ENCODE measurements at regions not wholly inside any gene's neighbourhood (a gene's known extent, or its start where the extent isn't known, plus 50 kb on each side); places are given as distances from the start of the nearest gene placed in this dataset.
A peak's percentile ranks its signal among the peaks of the same experiment; 100 is the strongest.

DNA sequence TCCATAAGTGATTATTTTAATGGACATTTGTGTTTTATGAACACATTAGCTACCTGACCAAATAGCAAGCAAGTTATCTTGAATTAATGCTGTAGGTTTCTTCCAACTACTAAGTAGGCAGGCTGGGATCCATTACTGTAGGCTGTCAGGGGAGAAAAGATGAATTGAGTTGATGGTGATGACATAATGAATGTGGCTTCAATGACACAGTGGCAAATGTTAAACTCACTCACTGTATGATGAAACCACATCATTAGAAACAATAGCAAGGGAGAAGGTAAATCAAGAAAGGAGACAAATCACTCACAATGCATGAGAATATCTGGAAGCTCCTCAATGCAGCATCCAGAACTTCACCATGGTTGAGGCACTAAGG, 529.7 kb upstream of the CITED2 start:
- no peak for DNase-seq (ENCODE audit: low read depth in 6 of 9, low spot score in 9 of 9)
- no peaks in the 10 kb centered on the region for H3K4me1 ChIP-seq (ENCODE audit: control insufficient read depth in 2 of 2, insufficient read depth in 2 of 2, low read length in 2 of 2)
- H3K27me3 ChIP-seq (ENCODE audit: control insufficient read depth in 2 of 2, insufficient read depth in 1 of 2, low read length in 1 of 2), result no peaks in the 10 kb centered on the region
- no peak overlapping the region for H3K4me3 ChIP-seq (ENCODE audit: low read length in 2 of 2)
- no peaks in the 10 kb centered on the region for H3K36me3 ChIP-seq (ENCODE audit: control insufficient read depth in 2 of 2, insufficient read depth in 2 of 2, low read length in 1 of 2)
- H3K27ac ChIP-seq (ENCODE audit: low read depth in 1 of 2, low read length in 1 of 2), result no peak overlapping the region
- H3K9me3 ChIP-seq (ENCODE audit: control insufficient read depth in 2 of 2, insufficient read depth in 1 of 2, low read length in 1 of 2), result no peaks in the 10 kb centered on the region

DNA sequence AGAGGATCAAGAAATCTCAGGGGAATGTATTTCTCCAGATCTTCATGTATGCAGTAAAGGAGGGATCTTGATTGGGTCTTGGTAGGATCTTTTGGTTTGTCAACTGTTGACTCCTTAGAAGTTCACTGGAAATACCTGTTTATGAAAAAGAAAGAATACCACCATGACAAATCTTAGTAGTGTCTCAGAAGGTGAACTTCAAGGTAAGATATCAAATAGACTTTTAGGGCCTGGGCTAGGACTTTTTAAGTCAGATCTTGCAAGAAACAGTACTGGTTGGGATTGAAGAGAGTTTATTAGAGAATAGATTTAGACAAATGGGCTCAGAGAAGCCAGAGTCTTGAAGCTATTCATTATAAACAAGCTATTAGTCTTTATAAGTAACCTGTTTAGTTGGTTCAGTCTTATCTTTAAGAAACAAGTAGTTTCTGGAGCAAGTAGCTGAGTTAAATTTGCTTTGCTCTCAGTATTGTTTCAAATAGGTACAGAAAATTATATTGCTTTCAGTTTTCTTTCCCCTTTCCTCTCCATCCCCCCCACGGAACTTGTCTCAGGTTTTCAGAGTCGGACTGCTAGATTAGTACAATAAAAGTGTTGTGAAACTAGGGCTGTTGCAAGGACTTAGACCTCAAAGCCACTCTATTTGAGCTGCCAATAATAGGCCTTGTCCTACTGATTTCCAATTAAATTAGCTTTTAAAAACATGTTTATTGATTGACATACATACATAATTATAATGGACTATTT, 529.1 kb upstream of the CITED2 start:
- H3K4me1 ChIP-seq (ENCODE audit: control insufficient read depth in 2 of 2, insufficient read depth in 2 of 2, low read length in 2 of 2), result no peaks in the 10 kb centered on the region
- H3K27ac ChIP-seq (ENCODE audit: low read depth in 1 of 2, low read length in 1 of 2), result no peak overlapping the region
- peak in 1 of 9 donors; percentile 19 for DNase-seq (ENCODE audit: low read depth in 6 of 9, low spot score in 9 of 9)
- 94% methylated on average over 2 of the region's 2 CpGs for WGBS
- no peaks in the 10 kb centered on the region for H3K27me3 ChIP-seq (ENCODE audit: control insufficient read depth in 2 of 2, insufficient read depth in 1 of 2, low read length in 1 of 2)
- no peaks in the 10 kb centered on the region for H3K9me3 ChIP-seq (ENCODE audit: control insufficient read depth in 2 of 2, insufficient read depth in 1 of 2, low read length in 1 of 2)
- H3K36me3 ChIP-seq (ENCODE audit: control insufficient read depth in 2 of 2, insufficient read depth in 2 of 2, low read length in 1 of 2), result no peaks in the 10 kb centered on the region
- H3K4me3 ChIP-seq (ENCODE audit: low read length in 2 of 2), result no peak overlapping the region

DNA sequence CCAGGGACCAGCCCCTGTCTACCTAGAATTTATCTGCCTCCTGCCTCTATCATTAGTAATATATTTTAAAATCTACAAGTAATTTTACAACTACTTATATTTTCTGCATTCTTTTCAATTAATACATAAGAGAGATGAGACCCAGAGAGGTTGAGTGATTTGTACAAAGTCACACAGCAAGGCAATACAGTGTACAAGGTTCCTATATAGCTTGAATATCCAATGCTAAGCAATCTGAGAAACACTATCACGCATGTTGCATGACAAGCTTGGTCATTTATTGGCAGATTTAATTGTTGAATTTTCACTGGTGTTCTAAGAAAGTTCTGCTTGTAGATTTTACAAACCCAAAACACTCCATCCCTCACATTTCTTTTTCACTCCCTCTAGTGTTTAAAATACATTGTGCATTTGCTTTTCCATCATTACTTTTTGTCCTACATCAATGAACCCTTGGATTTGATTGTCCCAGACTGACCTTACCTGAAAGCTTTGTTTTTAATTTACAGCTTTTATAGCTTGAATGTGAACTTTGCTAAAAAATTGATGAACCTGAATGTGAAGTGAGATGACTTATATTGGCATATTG, 520.9 kb upstream of the CITED2 start:
- H3K36me3 ChIP-seq (ENCODE audit: control insufficient read depth in 2 of 2, insufficient read depth in 2 of 2, low read length in 1 of 2), result no peaks in the 10 kb centered on the region
- peaks cover 0 to 2% of the 10 kb centered on the region in 2 donors for H3K9me3 ChIP-seq (ENCODE audit: control insufficient read depth in 2 of 2, insufficient read depth in 1 of 2, low read length in 1 of 2)
- 95% methylated on average over 1 of the region's 1 CpG for WGBS
- no peak overlapping the region for H3K4me3 ChIP-seq (ENCODE audit: low read length in 2 of 2)
- DNase-seq (ENCODE audit: low read depth in 6 of 9, low spot score in 9 of 9), result no peak
- no peaks in the 10 kb centered on the region for H3K4me1 ChIP-seq (ENCODE audit: control insufficient read depth in 2 of 2, insufficient read depth in 2 of 2, low read length in 2 of 2)
- H3K27me3 ChIP-seq (ENCODE audit: control insufficient read depth in 2 of 2, insufficient read depth in 1 of 2, low read length in 1 of 2), result no peaks in the 10 kb centered on the region
- H3K27ac ChIP-seq (ENCODE audit: low read depth in 1 of 2, low read length in 1 of 2), result no peak overlapping the region

DNA sequence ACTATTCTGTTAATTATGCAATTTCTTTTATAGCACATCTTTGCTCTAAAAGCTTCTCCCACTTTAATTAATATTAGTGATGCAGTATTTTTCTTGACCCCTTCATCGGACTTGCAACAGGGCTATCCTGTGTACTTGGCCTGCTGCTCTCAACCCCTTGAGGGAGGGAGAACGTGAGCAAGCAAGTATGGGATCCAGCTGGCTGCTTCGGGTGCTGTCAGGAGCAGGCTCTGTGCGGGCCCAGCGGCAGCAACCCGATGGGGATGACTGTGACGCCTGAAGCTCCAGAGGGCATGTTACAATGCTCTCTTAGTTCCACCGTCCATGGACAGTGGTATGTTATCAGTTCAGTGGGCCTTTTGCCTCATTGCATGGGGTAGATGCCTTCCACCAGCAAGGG, 519.8 kb upstream of the CITED2 start:
- peaks cover 0 to 2% of the 10 kb centered on the region in 2 donors for H3K9me3 ChIP-seq (ENCODE audit: control insufficient read depth in 2 of 2, insufficient read depth in 1 of 2, low read length in 1 of 2)
- no peaks in the 10 kb centered on the region for H3K4me1 ChIP-seq (ENCODE audit: control insufficient read depth in 2 of 2, insufficient read depth in 2 of 2, low read length in 2 of 2)
- no peak for DNase-seq (ENCODE audit: low read depth in 6 of 9, low spot score in 9 of 9)
- H3K36me3 ChIP-seq (ENCODE audit: control insufficient read depth in 2 of 2, insufficient read depth in 2 of 2, low read length in 1 of 2), result no peaks in the 10 kb centered on the region
- WGBS, result 97% methylated on average over 8 of the region's 8 CpGs
- no peak overlapping the region for H3K27ac ChIP-seq (ENCODE audit: low read depth in 1 of 2, low read length in 1 of 2)
- no peaks in the 10 kb centered on the region for H3K27me3 ChIP-seq (ENCODE audit: control insufficient read depth in 2 of 2, insufficient read depth in 1 of 2, low read length in 1 of 2)
- no peak overlapping the region for H3K4me3 ChIP-seq (ENCODE audit: low read length in 2 of 2)

DNA sequence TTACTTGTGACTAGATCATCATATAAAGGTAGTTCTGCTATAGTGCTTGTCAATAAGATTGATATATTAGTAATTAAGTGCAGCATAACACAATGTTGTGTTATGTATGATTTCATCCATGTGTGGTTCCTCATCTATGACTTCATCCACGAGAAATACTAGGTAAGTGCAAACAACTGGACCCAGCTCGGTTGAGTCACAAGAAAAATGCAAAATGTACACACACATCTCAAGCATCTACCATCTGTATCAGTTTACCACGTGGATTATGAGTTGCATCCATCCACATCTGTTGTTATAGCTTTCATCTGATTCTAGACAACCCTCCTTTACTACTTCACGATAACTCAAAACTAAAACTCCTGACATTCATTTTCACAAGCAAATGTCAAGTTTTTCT, 517.0 kb upstream of the CITED2 start:
- Histone ChIP-seq H3K27ac (ENCODE audit: low read depth in 1 of 2, low read length in 1 of 2) (no peak overlapping the region), H3K4me3 (ENCODE audit: low read length in 2 of 2) (no peak overlapping the region), H3K36me3 (ENCODE audit: control insufficient read depth in 2 of 2, insufficient read depth in 2 of 2, low read length in 1 of 2) (no peaks in the 10 kb centered on the region), H3K27me3 (ENCODE audit: control insufficient read depth in 2 of 2, insufficient read depth in 1 of 2, low read length in 1 of 2) (no peaks in the 10 kb centered on the region), H3K4me1 (ENCODE audit: control insufficient read depth in 2 of 2, insufficient read depth in 2 of 2, low read length in 2 of 2) (no peaks in the 10 kb centered on the region), H3K9me3 (ENCODE audit: control insufficient read depth in 2 of 2, insufficient read depth in 1 of 2, low read length in 1 of 2) (peaks cover 0 to 2% of the 10 kb centered on the region in 2 donors)
- no peak for DNase-seq (ENCODE audit: low read depth in 6 of 9, low spot score in 9 of 9)
- 95% methylated on average over 4 of the region's 4 CpGs for WGBS

DNA sequence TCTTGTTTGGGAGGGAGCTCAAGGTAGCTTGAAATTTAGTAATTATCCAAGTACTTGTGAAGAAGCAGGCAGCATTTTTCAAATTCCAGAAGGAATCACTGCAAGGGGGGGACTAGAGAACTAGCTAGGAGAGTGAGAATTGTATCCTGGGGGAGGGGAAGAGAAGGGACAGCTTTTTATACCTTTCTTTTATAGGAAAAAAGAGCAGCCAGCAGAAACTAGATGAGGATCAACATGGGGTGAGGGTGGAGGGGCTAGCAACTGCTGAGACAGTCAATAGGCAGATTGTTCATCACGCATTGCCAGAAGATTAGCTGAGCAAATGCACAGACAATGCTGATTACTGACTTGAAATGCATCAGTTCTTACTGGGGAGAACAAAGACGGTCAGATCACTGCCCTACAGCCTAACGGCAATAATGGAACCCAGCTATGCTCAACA, 514.3 kb upstream of the CITED2 start:
- no peaks in the 10 kb centered on the region for H3K36me3 ChIP-seq (ENCODE audit: control insufficient read depth in 2 of 2, insufficient read depth in 2 of 2, low read length in 1 of 2)
- H3K27ac ChIP-seq (ENCODE audit: low read depth in 1 of 2, low read length in 1 of 2), result no peak overlapping the region
- no peaks in the 10 kb centered on the region for H3K9me3 ChIP-seq (ENCODE audit: control insufficient read depth in 2 of 2, insufficient read depth in 1 of 2, low read length in 1 of 2)
- WGBS, result 96% methylated on average over 3 of the region's 3 CpGs
- no peaks in the 10 kb centered on the region for H3K27me3 ChIP-seq (ENCODE audit: control insufficient read depth in 2 of 2, insufficient read depth in 1 of 2, low read length in 1 of 2)
- no peaks in the 10 kb centered on the region for H3K4me1 ChIP-seq (ENCODE audit: control insufficient read depth in 2 of 2, insufficient read depth in 2 of 2, low read length in 2 of 2)
- DNase-seq (ENCODE audit: low read depth in 6 of 9, low spot score in 9 of 9), result no peak
- H3K4me3 ChIP-seq (ENCODE audit: low read length in 2 of 2), result no peak overlapping the region

DNA sequence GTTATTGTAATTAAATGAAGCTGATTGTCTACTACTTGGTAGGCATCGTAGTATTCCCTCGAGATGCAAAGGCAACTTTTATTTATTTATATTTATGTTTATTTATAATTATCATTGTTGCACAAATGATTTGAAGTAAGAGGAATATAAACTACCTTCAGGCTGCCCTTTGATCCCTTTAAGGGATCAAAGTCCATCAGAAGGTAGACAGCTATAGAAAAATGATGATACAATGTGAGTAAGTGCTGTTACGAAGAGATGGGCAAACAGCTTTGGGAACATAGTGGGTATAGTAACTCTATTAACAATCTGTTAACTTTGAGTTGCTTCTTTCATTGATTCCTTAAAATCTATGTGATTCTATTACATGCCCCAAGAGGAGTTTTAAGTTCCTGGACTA, 512.8 kb upstream of the CITED2 start:
- no peak for DNase-seq (ENCODE audit: low read depth in 6 of 9, low spot score in 9 of 9)
- H3K9me3 ChIP-seq (ENCODE audit: control insufficient read depth in 2 of 2, insufficient read depth in 1 of 2, low read length in 1 of 2), result no peaks in the 10 kb centered on the region
- no peaks in the 10 kb centered on the region for H3K36me3 ChIP-seq (ENCODE audit: control insufficient read depth in 2 of 2, insufficient read depth in 2 of 2, low read length in 1 of 2)
- WGBS, result 99% methylated on average over 3 of the region's 3 CpGs
- no peak overlapping the region for H3K27ac ChIP-seq (ENCODE audit: low read depth in 1 of 2, low read length in 1 of 2)
- H3K4me1 ChIP-seq (ENCODE audit: control insufficient read depth in 2 of 2, insufficient read depth in 2 of 2, low read length in 2 of 2), result no peaks in the 10 kb centered on the region
- no peak overlapping the region for H3K4me3 ChIP-seq (ENCODE audit: low read length in 2 of 2)
- H3K27me3 ChIP-seq (ENCODE audit: control insufficient read depth in 2 of 2, insufficient read depth in 1 of 2, low read length in 1 of 2), result no peaks in the 10 kb centered on the region

DNA sequence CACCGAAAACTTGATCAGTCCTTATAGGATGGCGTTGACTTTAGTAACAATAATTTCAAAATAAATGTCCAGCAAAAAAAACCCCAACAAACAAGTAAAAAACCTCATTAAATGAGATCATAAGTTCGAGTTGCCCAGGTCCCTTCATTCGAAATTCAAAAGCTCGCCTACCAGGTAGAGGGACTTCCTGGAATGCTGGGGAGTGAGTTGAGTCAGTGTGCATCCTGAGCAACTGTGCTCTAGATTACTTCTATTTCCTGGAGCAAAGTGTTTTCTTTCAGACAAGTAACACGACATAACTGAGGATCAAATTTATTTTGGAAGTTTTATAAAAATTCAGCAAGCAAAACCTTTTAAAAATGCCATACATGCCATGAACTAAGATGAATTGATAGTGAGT, 511.9 kb upstream of the CITED2 start:
- no peak overlapping the region for H3K4me3 ChIP-seq (ENCODE audit: low read length in 2 of 2)
- H3K27me3 ChIP-seq (ENCODE audit: control insufficient read depth in 2 of 2, insufficient read depth in 1 of 2, low read length in 1 of 2), result no peaks in the 10 kb centered on the region
- no peak overlapping the region for H3K27ac ChIP-seq (ENCODE audit: low read depth in 1 of 2, low read length in 1 of 2)
- WGBS, result 96% methylated on average over 6 of the region's 6 CpGs
- H3K4me1 ChIP-seq (ENCODE audit: control insufficient read depth in 2 of 2, insufficient read depth in 2 of 2, low read length in 2 of 2), result peaks cover 0 to 4% of the 10 kb centered on the region in 2 donors
- DNase-seq (ENCODE audit: low read depth in 6 of 9, low spot score in 9 of 9), result no peak
- no peaks in the 10 kb centered on the region for H3K36me3 ChIP-seq (ENCODE audit: control insufficient read depth in 2 of 2, insufficient read depth in 2 of 2, low read length in 1 of 2)
- no peaks in the 10 kb centered on the region for H3K9me3 ChIP-seq (ENCODE audit: control insufficient read depth in 2 of 2, insufficient read depth in 1 of 2, low read length in 1 of 2)

DNA sequence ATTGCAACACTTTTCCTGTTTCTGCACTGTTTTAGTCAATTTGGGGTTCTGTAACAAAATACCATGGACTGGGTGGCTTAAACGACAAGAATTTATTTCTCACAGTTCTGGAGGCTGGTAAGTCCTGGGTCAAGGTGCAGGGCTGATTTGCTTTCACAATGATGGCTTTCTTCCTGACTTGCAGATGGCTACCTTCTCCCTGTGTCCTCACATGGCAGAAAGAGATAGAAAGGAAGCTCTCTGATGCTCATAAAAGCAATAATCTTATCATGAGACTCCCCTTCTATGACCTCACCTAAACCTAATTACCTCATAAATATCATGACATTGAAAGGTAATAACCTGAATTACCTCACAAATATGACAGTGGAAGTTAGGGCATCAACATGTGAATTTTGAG, 511.5 kb upstream of the CITED2 start:
- no peak overlapping the region for H3K27ac ChIP-seq (ENCODE audit: low read depth in 1 of 2, low read length in 1 of 2)
- DNase-seq (ENCODE audit: low read depth in 6 of 9, low spot score in 9 of 9), result no peak
- H3K9me3 ChIP-seq (ENCODE audit: control insufficient read depth in 2 of 2, insufficient read depth in 1 of 2, low read length in 1 of 2), result no peaks in the 10 kb centered on the region
- peaks cover 0 to 4% of the 10 kb centered on the region in 2 donors for H3K4me1 ChIP-seq (ENCODE audit: control insufficient read depth in 2 of 2, insufficient read depth in 2 of 2, low read length in 2 of 2)
- no peak overlapping the region for H3K4me3 ChIP-seq (ENCODE audit: low read length in 2 of 2)
- no peaks in the 10 kb centered on the region for H3K36me3 ChIP-seq (ENCODE audit: control insufficient read depth in 2 of 2, insufficient read depth in 2 of 2, low read length in 1 of 2)
- H3K27me3 ChIP-seq (ENCODE audit: control insufficient read depth in 2 of 2, insufficient read depth in 1 of 2, low read length in 1 of 2), result no peaks in the 10 kb centered on the region
- WGBS, result 81% methylated on average over 1 of the region's 1 CpG

Measured in thymus (tissue), 11 donors.